ENCODE measurements at regions not wholly inside any gene's neighbourhood (a gene's known extent, or its start where the extent isn't known, plus 50 kb on each side); places are given as distances from the start of the nearest gene placed in this dataset.
"Not testable (repeated sequence)": the region's sequence is repeated elsewhere in the genome, so short reads cannot be mapped to it uniquely, and the experiment has no call there.

DNA sequence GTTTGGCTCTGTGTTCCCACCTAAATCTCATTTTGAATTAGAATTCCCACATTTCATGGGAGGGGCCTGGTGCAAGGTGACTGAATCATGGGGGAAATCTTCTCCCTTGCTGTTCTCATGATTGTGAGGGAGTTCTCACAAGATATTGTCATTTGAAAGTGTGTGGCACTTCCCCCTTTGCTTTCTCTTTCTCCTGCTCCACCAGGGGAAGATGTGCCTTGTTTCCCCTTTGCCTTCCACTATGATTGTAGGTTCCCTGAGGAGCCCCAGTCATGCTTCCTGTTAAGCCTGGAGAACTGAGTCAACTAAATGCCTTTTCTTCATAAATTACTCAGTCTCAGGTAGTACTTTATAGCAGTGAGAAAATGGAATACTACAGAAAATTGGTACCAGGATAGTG is 157.2 kb upstream of the TPRG1 start:
- no peak overlapping the region for H3K27ac Mint-ChIP-seq (ENCODE audit: unreplicated experiment)
- H3K9me3 Mint-ChIP-seq (ENCODE audit: unreplicated experiment), result peaks cover 53% of the 10 kb centered on the region
- no peaks in the 10 kb centered on the region for H3K36me3 Mint-ChIP-seq (ENCODE audit: insufficient read depth, unreplicated experiment)

DNA sequence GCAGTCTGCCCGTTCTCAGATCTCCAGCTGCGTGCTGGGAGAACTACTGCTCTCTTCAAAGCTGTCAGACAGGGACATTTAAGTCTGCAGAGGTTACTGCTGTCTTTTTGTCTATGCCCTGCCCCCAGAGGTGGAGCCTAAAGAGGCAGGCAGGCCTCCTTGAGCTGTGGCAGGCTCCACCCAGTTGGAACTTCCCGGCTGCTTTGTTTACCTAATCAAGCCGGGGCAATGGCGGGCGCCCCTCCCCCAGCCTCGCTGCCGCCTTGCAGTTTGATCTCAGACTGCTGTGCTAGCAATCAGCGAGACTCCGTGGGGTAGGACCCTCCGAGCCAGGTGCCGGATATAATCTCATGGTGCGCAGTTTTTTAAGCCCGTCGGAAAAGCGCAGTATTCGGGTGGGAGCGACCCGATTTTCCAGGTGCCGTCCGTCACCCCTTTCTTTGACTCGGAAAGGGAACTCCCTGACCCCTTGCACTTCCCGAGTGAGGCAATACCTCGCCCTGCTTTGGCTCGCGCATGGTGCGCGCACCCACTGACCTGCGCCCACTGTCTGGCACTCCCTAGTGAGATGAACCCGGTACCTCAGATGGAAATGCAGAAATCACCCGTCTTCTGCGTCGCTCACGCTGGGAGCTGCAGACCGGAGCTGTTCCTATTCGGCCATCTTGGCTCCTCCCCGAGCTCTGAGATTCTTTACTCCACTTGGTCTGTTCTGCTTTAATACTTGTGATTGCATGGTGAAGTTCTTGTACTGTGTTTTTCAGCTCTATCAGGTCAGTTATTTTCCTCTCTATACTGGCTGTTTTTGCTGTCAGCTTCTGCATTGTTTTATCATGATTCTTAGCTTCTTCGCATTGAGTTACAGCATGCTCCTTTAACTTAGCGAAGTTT is 148.9 kb upstream of the TPRG1 start:
- H3K27me3 ChIP-seq (replicated peaks; ENCODE audit: control insufficient read depth, insufficient read depth, low read length); BruUV-seq (replicated peaks); H3K27me3 Mint-ChIP-seq (ENCODE audit: insufficient read depth, unreplicated experiment); H3K9me3 Mint-ChIP-seq (ENCODE audit: unreplicated experiment); H3K4me1 Mint-ChIP-seq (ENCODE audit: low read depth, unreplicated experiment); H3K9me3 ChIP-seq; H3K4me1 ChIP-seq; CTCF ChIA-PET; intact Hi-C loops (cut with micrococcal nuclease; ENCODE audit: unreplicated experiment); POLR2A ChIA-PET; H3K36me3 ChIP-seq (ENCODE audit: control insufficient read depth, insufficient read depth, low read length): not testable (repeated sequence)
- DNase-seq, result peak; percentile 79 to 89
- Mint-ChIP-seq H3K36me3 (ENCODE audit: insufficient read depth, unreplicated experiment) (peaks cover 12% of the 10 kb centered on the region), H3K4me3 (ENCODE audit: unreplicated experiment) (peak overlapping the region; percentile 92), H3K27ac (ENCODE audit: unreplicated experiment) (peak overlapping the region; percentile 95)
- peak overlapping the region; percentile 44 for H3K4me3 ChIP-seq (ENCODE audit: low read depth, low read length)

More for the DNA sequence above, 157.2 kb upstream of the TPRG1 start:
- H3K4me1 Mint-ChIP-seq (ENCODE audit: low read depth, unreplicated experiment), result no peaks in the 10 kb centered on the region
- TF ChIP-seq, protein P1, sequence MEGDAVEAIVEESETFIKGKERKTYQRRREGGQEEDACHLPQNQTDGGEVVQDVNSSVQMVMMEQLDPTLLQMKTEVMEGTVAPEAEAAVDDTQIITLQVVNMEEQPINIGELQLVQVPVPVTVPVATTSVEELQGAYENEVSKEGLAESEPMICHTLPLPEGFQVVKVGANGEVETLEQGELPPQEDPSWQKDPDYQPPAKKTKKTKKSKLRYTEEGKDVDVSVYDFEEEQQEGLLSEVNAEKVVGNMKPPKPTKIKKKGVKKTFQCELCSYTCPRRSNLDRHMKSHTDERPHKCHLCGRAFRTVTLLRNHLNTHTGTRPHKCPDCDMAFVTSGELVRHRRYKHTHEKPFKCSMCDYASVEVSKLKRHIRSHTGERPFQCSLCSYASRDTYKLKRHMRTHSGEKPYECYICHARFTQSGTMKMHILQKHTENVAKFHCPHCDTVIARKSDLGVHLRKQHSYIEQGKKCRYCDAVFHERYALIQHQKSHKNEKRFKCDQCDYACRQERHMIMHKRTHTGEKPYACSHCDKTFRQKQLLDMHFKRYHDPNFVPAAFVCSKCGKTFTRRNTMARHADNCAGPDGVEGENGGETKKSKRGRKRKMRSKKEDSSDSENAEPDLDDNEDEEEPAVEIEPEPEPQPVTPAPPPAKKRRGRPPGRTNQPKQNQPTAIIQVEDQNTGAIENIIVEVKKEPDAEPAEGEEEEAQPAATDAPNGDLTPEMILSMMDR (IDR thresholded peaks at IDR 0.05; ENCODE audit: insufficient read depth in 1 of 2, low read depth in 1 of 2, low read length in 1 of 2, severe bottlenecking in 1 of 2, unreplicated experiment in 1 of 2), result no peak
- H3K27me3 Mint-ChIP-seq (ENCODE audit: insufficient read depth, unreplicated experiment), result no peaks in the 10 kb centered on the region
- H3K9me3 ChIP-seq, result peaks cover 24% of the 10 kb centered on the region
- ChIA-PET POLR2A (no interaction called here), CTCF (no interaction called here)
- no TSS peak for BruUV-seq (replicated peaks)
- H3K4me1 ChIP-seq, result no peaks in the 10 kb centered on the region
- no peaks in the 10 kb centered on the region for H3K27me3 ChIP-seq (replicated peaks; ENCODE audit: control insufficient read depth, insufficient read depth, low read length)
- H3K4me3 Mint-ChIP-seq (ENCODE audit: unreplicated experiment), result no peak overlapping the region
- H3K36me3 ChIP-seq (ENCODE audit: control insufficient read depth, insufficient read depth, low read length), result no peaks in the 10 kb centered on the region
- intact Hi-C loops (cut with micrococcal nuclease; ENCODE audit: unreplicated experiment), result no loop called here
- DNase-seq, result no peak
- H3K4me3 ChIP-seq (ENCODE audit: low read depth, low read length), result no peak overlapping the region

DNA sequence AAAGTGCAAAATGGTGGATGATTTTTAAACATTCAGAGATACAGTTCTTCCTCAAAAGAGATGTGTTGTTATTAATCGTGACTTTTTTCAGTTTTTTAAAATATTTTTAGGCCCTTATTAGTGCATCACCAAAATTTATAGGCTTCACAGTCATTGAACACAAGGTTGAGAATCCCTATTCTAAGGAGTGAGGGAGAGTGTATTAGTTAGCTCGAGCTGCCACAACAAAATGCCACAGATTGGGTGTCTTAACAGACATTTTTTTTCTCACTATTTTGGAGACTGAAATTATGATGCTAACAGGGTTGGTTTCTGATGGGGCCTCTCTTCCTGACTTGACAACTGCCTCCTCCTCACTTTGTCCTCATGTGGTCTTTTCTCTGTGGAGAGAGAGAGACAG is 145.9 kb upstream of the TPRG1 start:
- Histone ChIP-seq H3K36me3 (ENCODE audit: control insufficient read depth, insufficient read depth, low read length) (no peaks in the 10 kb centered on the region), H3K9me3 (peaks cover 3% of the 10 kb centered on the region), H3K27me3 (replicated peaks; ENCODE audit: control insufficient read depth, insufficient read depth, low read length) (no peaks in the 10 kb centered on the region), H3K4me3 (ENCODE audit: low read depth, low read length) (no peak overlapping the region), H3K4me1 (0 out of 2 replicates have a peak, but pooled peaks cover 3% of the 10 kb centered on the region)
- peaks cover 12% of the 10 kb centered on the region for H3K36me3 Mint-ChIP-seq (ENCODE audit: insufficient read depth, unreplicated experiment)
- TF ChIP-seq, protein P1 (IDR thresholded peaks at IDR 0.05; ENCODE audit: insufficient read depth in 1 of 2, low read depth in 1 of 2, low read length in 1 of 2, severe bottlenecking in 1 of 2, unreplicated experiment in 1 of 2), result no peak
- POLR2A ChIA-PET, result no interaction called here
- no peaks in the 10 kb centered on the region for H3K4me1 Mint-ChIP-seq (ENCODE audit: low read depth, unreplicated experiment)
- CTCF ChIA-PET, result no interaction called here
- H3K27ac Mint-ChIP-seq (ENCODE audit: unreplicated experiment), result no peak overlapping the region
- H3K4me3 Mint-ChIP-seq (ENCODE audit: unreplicated experiment), result no peak overlapping the region
- DNase-seq, result no peak
- BruUV-seq (replicated peaks), result no TSS peak
- no peaks in the 10 kb centered on the region for H3K27me3 Mint-ChIP-seq (ENCODE audit: insufficient read depth, unreplicated experiment)
- intact Hi-C loops (cut with micrococcal nuclease; ENCODE audit: unreplicated experiment), result no loop called here
- H3K9me3 Mint-ChIP-seq (ENCODE audit: unreplicated experiment), result no peaks in the 10 kb centered on the region
